Skin epidermis (tissue), 12 donors: ENCODE measurements at regions not wholly inside any gene's neighbourhood (a gene's known extent, or its start where the extent isn't known, plus 50 kb on each side); places are given as distances from the start of the nearest gene placed in this dataset.

Experiments used
- H3K27ac ChIP-seq, 21 experiments: fragments of 200-600 bp; sonication (generic) in 11 of 21; one replicate each; pipeline ENCODE4 v1.5.0; 2020; ENCODE audit warnings: mild to moderate bottlenecking in 3 of 21, inconsistent platforms in 2 of 21, moderate library complexity in 2 of 21
- H3K4me3 ChIP-seq, 7 experiments: fragments of 200-600 bp; sonication (generic) in 2 of 7; one replicate each; pipeline ENCODE4 v1.5.0; 2020; ENCODE audit warnings: inconsistent platforms in 2 of 7, mild to moderate bottlenecking in 2 of 7, moderate library complexity in 1 of 7

- H3K27ac ChIP-seq = no peak overlapping the region
- no peak overlapping the region for H3K4me3 ChIP-seq
These were observed 72.3 kb downstream of the RTP5 start for GRCh38 chr2:241941691-241942301.

GRCh38 chr2:241942416-241943208, 73.1 kb downstream of the RTP5 start:
- Histone ChIP-seq H3K4me3 (no peak overlapping the region), H3K27ac (no peak overlapping the region)

GRCh38 chr2:241943209-241943850, 73.8 kb downstream of the RTP5 start:
- Histone ChIP-seq H3K4me3 (no peak overlapping the region), H3K27ac (no peak overlapping the region)

- Histone ChIP-seq H3K27ac (no peak overlapping the region), H3K4me3 (no peak overlapping the region)
These were observed 74.5 kb downstream of the RTP5 start for GRCh38 chr2:241943961-241944575.

GRCh38 chr2:241944821-241945220, 75.3 kb downstream of the RTP5 start:
- no peak overlapping the region for H3K4me3 ChIP-seq
- no peak overlapping the region for H3K27ac ChIP-seq

GRCh38 chr2:241945311-241945710, 75.8 kb downstream of the RTP5 start:
- Histone ChIP-seq H3K4me3 (no peak overlapping the region), H3K27ac (no peak overlapping the region)

- no peak overlapping the region for H3K4me3 ChIP-seq
- no peak overlapping the region for H3K27ac ChIP-seq
These were observed 76.3 kb downstream of the RTP5 start for GRCh38 chr2:241945803-241946202.

- Histone ChIP-seq H3K4me3 (no peak overlapping the region), H3K27ac (no peak overlapping the region)
These were observed 76.9 kb downstream of the RTP5 start for GRCh38 chr2:241946306-241947003.

GRCh38 chr2:241947004-241947350, 77.4 kb downstream of the RTP5 start:
- H3K4me3 ChIP-seq = no peak overlapping the region
- no peak overlapping the region for H3K27ac ChIP-seq

GRCh38 chr2:241947401-241947800, 77.9 kb downstream of the RTP5 start:
- H3K27ac ChIP-seq = no peak overlapping the region
- H3K4me3 ChIP-seq = no peak overlapping the region

GRCh38 chr2:241947876-241948275, 78.3 kb downstream of the RTP5 start:
- H3K27ac ChIP-seq = no peak overlapping the region

GRCh38 chr2:241948299-241948897, 78.9 kb downstream of the RTP5 start:
- Histone ChIP-seq H3K4me3 (no peak overlapping the region), H3K27ac (no peak overlapping the region)

More at GRCh38 chr2:241947876-241948275, 78.3 kb downstream of the RTP5 start:
- no peak overlapping the region for H3K4me3 ChIP-seq

- no peak overlapping the region for H3K4me3 ChIP-seq
These were observed 79.6 kb downstream of the RTP5 start for GRCh38 chr2:241948901-241949735.

GRCh38 chr2:241949736-241950412, 80.3 kb downstream of the RTP5 start:
- no peak overlapping the region for H3K4me3 ChIP-seq
- no peak overlapping the region for H3K27ac ChIP-seq

More at GRCh38 chr2:241948901-241949735, 79.6 kb downstream of the RTP5 start:
- no peak overlapping the region for H3K27ac ChIP-seq

GRCh38 chr2:241950413-241951315, 81.1 kb downstream of the RTP5 start:
- no peak overlapping the region for H3K27ac ChIP-seq

GRCh38 chr2:241951316-241951700, 81.8 kb downstream of the RTP5 start:
- H3K4me3 ChIP-seq = no peak overlapping the region

More at GRCh38 chr2:241950413-241951315, 81.1 kb downstream of the RTP5 start:
- H3K4me3 ChIP-seq = no peak overlapping the region

GRCh38 chr2:241951920-241952319, 82.4 kb downstream of the RTP5 start:
- Histone ChIP-seq H3K27ac (no peak overlapping the region), H3K4me3 (no peak overlapping the region)

More at GRCh38 chr2:241951316-241951700, 81.8 kb downstream of the RTP5 start:
- H3K27ac ChIP-seq = no peak overlapping the region
